RWPE2 (cell line): ENCODE measurements at regions not wholly inside any gene's neighbourhood (a gene's known extent, or its start where the extent isn't known, plus 50 kb on each side); places are given as distances from the start of the nearest gene placed in this dataset.

Experiments
- ATAC-seq: fragments of 200-7000 bp; cut with Tn5 transposase; 3 replicates; pipeline ENCODE4 v1.9.1; 2021; ENCODE audit warnings: low read depth
- DNase-seq: peaks from one replicate; pipeline ENCODE4 v3.0.0-alpha.2; 2020; ENCODE audit warnings: low spot score
- H3K27ac ChIP-seq: fragments of 450-650 bp; 2 replicates; pipeline ENCODE4 v1.5.1; 2017; ENCODE audit warnings: mild to moderate bottlenecking; ENCODE audit not compliant: poor library complexity, severe bottlenecking
- H3K27me3 ChIP-seq: fragments of 250-450 bp; sonication (Bioruptor Pico); 2 replicates; pipeline ENCODE4 v1.5.1; 2021; ENCODE audit warnings: mild to moderate bottlenecking, moderate library complexity; ENCODE audit not compliant: insufficient read depth, poor library complexity, severe bottlenecking
- H3K36me3 ChIP-seq: fragments of 250-450 bp; sonication (Bioruptor Pico); 2 replicates; pipeline ENCODE4 v1.5.1; 2020; ENCODE audit warnings: low read depth, mild to moderate bottlenecking, moderate library complexity
- H3K4me1 ChIP-seq: fragments of 250-450 bp; sonication (Bioruptor Pico); 2 replicates; pipeline ENCODE4 v1.5.1; 2021; ENCODE audit warnings: mild to moderate bottlenecking, moderate library complexity; ENCODE audit not compliant: insufficient read depth, poor library complexity, severe bottlenecking
- H3K4me3 ChIP-seq: fragments of 250-450 bp; sonication (Bioruptor Pico); 2 replicates; pipeline ENCODE4 v1.5.1; 2021; ENCODE audit warnings: mild to moderate bottlenecking, moderate library complexity; ENCODE audit not compliant: severe bottlenecking
- H3K9me3 ChIP-seq: fragments of 250-450 bp; sonication (Bioruptor Pico); 2 replicates; pipeline ENCODE4 v1.5.1; 2021; ENCODE audit warnings: mild to moderate bottlenecking, moderate library complexity; ENCODE audit not compliant: severe bottlenecking
- TF ChIP-seq, protein P1 (sequence below): fragments of 450-650 bp; IDR thresholded peaks from one replicate; pipeline ENCODE4 v1.5.1; 2017; ENCODE audit warnings: mild to moderate bottlenecking, moderate library complexity; ENCODE audit not compliant: poor library complexity, severe bottlenecking

DNA sequence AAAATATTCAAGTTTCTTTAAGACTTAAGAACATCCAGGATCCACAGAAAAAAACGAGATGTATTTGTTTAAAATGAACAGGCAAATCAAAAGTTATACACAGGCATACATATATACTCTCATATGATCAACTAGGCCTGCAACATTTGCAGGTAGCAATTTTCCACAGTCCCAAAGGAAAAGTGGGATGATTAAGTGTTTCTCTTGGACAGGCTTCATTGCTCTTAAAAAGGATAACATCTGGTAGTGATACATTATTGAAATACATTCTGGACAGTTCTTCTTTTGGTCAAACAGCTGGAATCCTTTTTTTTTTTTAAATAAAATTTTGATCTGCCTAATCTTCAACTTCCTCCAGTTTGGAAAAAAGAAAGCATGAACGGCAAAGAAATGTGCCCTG lies 114.8 kb upstream of the TDRD3 start:
- no peaks in the 10 kb centered on the region for H3K36me3 ChIP-seq
- H3K27ac ChIP-seq, result no peak overlapping the region
- H3K27me3 ChIP-seq, result no peaks in the 10 kb centered on the region
- TF ChIP-seq, protein P1, sequence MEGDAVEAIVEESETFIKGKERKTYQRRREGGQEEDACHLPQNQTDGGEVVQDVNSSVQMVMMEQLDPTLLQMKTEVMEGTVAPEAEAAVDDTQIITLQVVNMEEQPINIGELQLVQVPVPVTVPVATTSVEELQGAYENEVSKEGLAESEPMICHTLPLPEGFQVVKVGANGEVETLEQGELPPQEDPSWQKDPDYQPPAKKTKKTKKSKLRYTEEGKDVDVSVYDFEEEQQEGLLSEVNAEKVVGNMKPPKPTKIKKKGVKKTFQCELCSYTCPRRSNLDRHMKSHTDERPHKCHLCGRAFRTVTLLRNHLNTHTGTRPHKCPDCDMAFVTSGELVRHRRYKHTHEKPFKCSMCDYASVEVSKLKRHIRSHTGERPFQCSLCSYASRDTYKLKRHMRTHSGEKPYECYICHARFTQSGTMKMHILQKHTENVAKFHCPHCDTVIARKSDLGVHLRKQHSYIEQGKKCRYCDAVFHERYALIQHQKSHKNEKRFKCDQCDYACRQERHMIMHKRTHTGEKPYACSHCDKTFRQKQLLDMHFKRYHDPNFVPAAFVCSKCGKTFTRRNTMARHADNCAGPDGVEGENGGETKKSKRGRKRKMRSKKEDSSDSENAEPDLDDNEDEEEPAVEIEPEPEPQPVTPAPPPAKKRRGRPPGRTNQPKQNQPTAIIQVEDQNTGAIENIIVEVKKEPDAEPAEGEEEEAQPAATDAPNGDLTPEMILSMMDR, result no peak
- H3K9me3 ChIP-seq, result no peaks in the 10 kb centered on the region
- H3K4me1 ChIP-seq, result no peaks in the 10 kb centered on the region
- H3K4me3 ChIP-seq, result no peak overlapping the region
- no peak for ATAC-seq
- DNase-seq, result no peak

DNA sequence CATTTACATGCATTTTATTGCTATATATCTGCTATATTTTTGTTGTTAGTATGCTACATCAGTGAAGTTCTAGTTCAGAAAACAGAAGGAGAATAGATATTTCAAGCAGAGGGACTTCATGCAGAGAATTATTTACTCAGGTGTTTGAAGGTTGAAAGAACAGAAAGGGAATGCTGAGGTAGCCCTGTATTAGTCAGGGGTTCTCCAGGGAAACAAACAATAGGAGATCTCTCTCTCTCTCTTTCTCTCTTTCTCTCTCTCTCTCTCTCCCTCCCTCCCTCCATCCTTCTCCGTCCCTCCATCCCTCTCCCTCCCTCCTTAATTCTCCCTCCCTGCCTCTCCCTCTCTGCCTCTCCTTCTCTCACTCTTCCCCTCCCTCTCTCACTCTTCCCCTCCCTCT lies 114.3 kb upstream of the TDRD3 start:
- H3K36me3 ChIP-seq, result no peaks in the 10 kb centered on the region
- no peaks in the 10 kb centered on the region for H3K4me1 ChIP-seq
- no peak overlapping the region for H3K27ac ChIP-seq
- no peak for ATAC-seq
- TF ChIP-seq, protein P1, result no peak
- no peaks in the 10 kb centered on the region for H3K9me3 ChIP-seq
- DNase-seq, result no peak
- no peak overlapping the region for H3K4me3 ChIP-seq
- no peaks in the 10 kb centered on the region for H3K27me3 ChIP-seq

DNA sequence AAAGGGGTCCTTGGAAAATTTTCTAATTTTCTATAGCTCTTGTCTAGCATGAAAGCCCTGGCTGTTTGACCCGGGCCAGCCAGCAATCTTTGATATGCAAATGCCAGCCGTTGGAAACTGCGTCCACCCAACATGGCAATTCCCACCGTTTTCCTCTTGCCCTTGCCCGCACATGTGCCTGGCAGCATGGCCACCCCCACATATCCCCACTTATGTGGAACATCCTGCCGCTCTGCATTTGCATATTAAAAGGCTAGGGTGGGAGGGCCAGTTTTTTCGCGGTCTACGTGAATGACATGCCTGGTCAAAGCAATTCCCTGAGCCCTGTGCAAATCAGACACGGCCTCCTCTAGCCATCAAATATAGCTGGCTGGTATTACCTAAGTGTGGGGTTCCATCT lies 110.3 kb upstream of the TDRD3 start:
- TF ChIP-seq, protein P1, result no peak
- Histone ChIP-seq H3K27me3 (no peaks in the 10 kb centered on the region), H3K27ac (no peak overlapping the region), H3K9me3 (no peaks in the 10 kb centered on the region), H3K36me3 (no peaks in the 10 kb centered on the region), H3K4me1 (no peaks in the 10 kb centered on the region), H3K4me3 (no peak overlapping the region)
- ATAC-seq (no peak), DNase-seq (no peak)

DNA sequence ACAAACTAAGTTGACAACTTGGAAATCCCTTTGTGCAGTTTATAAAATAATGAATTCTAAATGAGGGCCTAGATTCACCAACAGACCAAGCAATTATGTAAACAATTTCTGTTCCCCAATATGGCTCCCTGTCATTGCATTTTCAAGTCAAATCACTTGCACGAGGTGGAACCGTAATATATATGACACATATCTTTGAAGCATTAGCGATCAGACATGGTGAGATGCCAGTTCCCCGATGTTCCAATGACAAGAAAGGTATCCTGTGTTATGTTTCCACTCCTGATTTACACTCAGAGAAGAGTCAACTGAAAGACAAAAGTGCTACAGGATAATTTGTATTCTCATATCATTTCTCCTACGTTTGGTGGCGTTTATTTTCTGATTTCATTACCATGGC lies 108.5 kb upstream of the TDRD3 start:
- Histone ChIP-seq H3K27ac (no peak overlapping the region), H3K9me3 (no peaks in the 10 kb centered on the region), H3K4me3 (no peak overlapping the region), H3K36me3 (no peaks in the 10 kb centered on the region), H3K27me3 (no peaks in the 10 kb centered on the region), H3K4me1 (no peaks in the 10 kb centered on the region)
- no peak for DNase-seq
- TF ChIP-seq, protein P1, result no peak
- no peak for ATAC-seq

DNA sequence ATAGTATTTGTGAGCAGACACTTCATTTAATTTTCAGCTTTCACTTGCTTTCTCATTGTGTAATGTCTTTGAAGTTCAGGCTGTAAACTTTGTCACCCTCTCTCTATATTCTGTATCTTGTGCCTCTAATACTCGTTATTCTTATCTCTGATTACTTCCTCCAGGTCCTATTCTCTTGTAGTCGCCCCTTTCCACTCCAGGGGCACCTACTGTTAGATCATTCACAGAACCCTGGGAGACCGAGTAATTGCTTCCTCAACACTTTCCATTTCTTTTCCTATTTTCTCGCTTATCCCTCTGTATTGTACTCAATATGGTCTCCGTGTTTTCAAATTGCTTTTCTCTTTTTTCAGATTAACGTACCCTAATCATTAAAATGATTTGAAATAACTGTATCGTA lies 93.9 kb upstream of the TDRD3 start:
- TF ChIP-seq, protein P1, result no peak

More for the DNA sequence above, 93.9 kb upstream of the TDRD3 start:
- no peaks in the 10 kb centered on the region for H3K9me3 ChIP-seq
- ATAC-seq, result no peak
- peaks cover 8% of the 10 kb centered on the region for H3K27me3 ChIP-seq
- H3K4me3 ChIP-seq, result no peak overlapping the region
- no peak overlapping the region for H3K27ac ChIP-seq
- H3K4me1 ChIP-seq, result no peaks in the 10 kb centered on the region
- DNase-seq, result no peak
- no peaks in the 10 kb centered on the region for H3K36me3 ChIP-seq
